NB4 (cell line): ENCODE measurements at regions not wholly inside any gene's neighbourhood (a gene's known extent, or its start where the extent isn't known, plus 50 kb on each side); places are given as distances from the start of the nearest gene placed in this dataset.

ENCODE experiments used
- POLR2A ChIP-seq: IDR thresholded peaks from 2 replicates; pipeline ENCODE4 v1.6.1; 2011; ENCODE audit warnings: mild to moderate bottlenecking; ENCODE audit not compliant: insufficient read length; ENCODE audit errors: extremely low read depth
- TF ChIP-seq, protein P1 (sequence below): IDR thresholded peaks from one replicate; pipeline ENCODE4 v1.5.1; 2012; ENCODE audit warnings: low read depth, low read length
- TF ChIP-seq, protein P2 (sequence below): IDR thresholded peaks from 2 replicates; pipeline ENCODE4 v1.6.1; 2011; ENCODE audit warnings: low read depth, low read length

DNA sequence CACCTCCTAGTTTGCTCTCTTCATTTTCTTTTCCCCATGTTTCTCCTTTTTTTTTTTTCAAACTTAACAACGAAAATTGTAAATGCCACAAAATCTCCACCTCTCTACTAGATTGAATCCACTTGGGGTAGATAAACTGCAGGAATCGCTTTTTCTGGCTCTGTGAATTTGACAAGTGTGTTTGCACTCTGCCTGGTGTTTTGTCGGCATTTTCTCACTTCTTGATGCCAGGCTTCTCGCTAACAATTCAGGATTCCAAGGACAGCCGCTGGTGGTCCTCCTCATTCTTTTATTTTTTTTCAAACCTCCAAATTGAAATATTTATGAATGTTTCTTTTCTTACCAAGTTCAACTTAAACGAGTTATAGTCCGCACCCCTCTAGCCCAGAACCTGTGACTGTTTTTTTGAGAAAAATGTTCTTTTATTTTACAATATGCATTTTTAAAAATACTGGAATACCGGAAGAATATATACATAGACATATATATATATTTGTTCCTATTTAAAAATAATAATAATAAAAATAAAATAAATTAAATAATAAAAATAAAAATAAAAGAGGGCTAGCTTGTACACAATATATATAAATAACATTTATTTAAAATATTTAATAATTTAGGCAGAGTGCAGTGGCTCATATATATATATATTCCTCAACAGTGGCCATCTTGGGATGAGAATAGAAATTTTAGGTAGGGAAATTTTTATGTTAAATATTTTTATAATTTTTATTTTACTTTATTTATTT is 538.8 kb downstream of the TYW1 start:
- TF ChIP-seq, protein P1, sequence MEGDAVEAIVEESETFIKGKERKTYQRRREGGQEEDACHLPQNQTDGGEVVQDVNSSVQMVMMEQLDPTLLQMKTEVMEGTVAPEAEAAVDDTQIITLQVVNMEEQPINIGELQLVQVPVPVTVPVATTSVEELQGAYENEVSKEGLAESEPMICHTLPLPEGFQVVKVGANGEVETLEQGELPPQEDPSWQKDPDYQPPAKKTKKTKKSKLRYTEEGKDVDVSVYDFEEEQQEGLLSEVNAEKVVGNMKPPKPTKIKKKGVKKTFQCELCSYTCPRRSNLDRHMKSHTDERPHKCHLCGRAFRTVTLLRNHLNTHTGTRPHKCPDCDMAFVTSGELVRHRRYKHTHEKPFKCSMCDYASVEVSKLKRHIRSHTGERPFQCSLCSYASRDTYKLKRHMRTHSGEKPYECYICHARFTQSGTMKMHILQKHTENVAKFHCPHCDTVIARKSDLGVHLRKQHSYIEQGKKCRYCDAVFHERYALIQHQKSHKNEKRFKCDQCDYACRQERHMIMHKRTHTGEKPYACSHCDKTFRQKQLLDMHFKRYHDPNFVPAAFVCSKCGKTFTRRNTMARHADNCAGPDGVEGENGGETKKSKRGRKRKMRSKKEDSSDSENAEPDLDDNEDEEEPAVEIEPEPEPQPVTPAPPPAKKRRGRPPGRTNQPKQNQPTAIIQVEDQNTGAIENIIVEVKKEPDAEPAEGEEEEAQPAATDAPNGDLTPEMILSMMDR = no peak
- TF ChIP-seq, protein P2, sequence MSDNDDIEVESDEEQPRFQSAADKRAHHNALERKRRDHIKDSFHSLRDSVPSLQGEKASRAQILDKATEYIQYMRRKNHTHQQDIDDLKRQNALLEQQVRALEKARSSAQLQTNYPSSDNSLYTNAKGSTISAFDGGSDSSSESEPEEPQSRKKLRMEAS = no peak
- TF ChIP-seq POLR2A = no peak
